ENCODE measurements at regions not wholly inside any gene's neighbourhood (a gene's known extent, or its start where the extent isn't known, plus 50 kb on each side); places are given as distances from the start of the nearest gene placed in this dataset.

GRCh38 chr5:159851053-159851452 lies 65.2 kb upstream of the ADRA1B start:
- TF ChIP-seq CTCF (IDR thresholded peaks at IDR 0.05; ENCODE audit: low read length), result no peak
- TF ChIP-seq EZH2 (optimal IDR thresholded peaks at IDR 0.05; ENCODE audit: low read depth, low read length), result no peak
